ENCODE measurements at regions not wholly inside any gene's neighbourhood (a gene's known extent, or its start where the extent isn't known, plus 50 kb on each side); places are given as distances from the start of the nearest gene placed in this dataset.
A peak's percentile ranks its signal among the peaks of the same experiment; 100 is the strongest.

DNA sequence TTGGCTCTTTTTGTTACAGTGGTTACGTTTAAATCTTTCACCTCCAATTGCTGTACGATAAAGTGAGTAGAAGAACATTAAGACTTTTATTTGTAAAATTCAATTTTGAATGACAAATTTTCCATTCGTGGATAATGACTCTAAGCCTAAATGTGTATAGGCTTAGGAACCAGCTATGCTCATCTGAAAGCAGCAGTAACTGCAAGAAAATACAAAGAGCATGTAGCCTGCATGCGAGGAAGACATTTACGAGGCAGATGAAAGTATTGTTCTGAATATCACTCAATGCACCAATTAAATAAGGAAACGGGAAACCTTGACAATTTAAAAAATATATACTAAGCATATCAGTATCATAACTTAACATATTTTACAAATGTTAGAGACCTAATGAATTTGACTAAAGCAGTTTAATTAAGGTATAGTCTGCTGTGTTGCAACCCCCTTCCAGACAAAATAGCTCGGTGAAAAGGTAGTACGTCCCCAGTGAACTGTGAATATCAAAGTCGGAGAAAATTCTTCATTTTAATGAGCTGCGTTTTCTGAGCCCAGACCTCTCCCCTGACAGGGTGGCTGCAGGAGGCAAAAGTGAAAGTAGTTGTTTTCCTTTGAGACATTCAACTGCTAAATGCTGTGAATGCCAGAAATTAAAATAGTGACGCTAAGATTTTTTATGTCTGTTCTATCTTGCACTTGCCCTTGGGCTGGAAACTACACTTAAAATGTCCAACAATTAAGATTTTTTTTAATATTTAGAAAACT is 1236.5 kb upstream of the TENM3 start:
- Histone ChIP-seq H3K4me1 (ENCODE audit: control insufficient read depth, insufficient read depth, low read length) (no peaks in the 10 kb centered on the region), H3K9ac (ENCODE audit: low read depth, low read length) (no peak overlapping the region), H3K27me3 (ENCODE audit: control insufficient read depth, insufficient read depth, low read length) (no peaks in the 10 kb centered on the region), H4K8ac (ENCODE audit: low read depth in 2 of 2, low read length in 2 of 2) (no peak overlapping the region), H4K20me1 (ENCODE audit: insufficient read depth, low read length) (no peaks in the 10 kb centered on the region), H3K27ac (ENCODE audit: insufficient read depth, low read length) (no peak overlapping the region), H3K14ac (replicated peaks; ENCODE audit: low read depth, low read length) (no peak overlapping the region), H3K4me2 (ENCODE audit: low read depth, low read length) (peak overlapping the region; percentile 79), H4K5ac (ENCODE audit: low read depth, low read length) (no peak overlapping the region), H3K23ac (ENCODE audit: low read depth, low read length) (no peak overlapping the region), H2BK5ac (ENCODE audit: low read depth, low read length, poor library complexity, severe bottlenecking) (no peak overlapping the region), H2BK120ac (ENCODE audit: low read depth, low read length) (no peak overlapping the region), H2AK9ac (replicated peaks; ENCODE audit: low read depth, low read length, poor library complexity) (no peak overlapping the region), H2AFZ (replicated peaks; ENCODE audit: low read length, poor library complexity) (no peak overlapping the region), H3K4me3 (ENCODE audit: insufficient read depth, low read depth, low read length) (peak overlapping the region; percentile 14; the same call in 1 of the 2 replicates), H2AK5ac (ENCODE audit: low read depth, low read length) (no peak overlapping the region), H3K4ac (ENCODE audit: low read depth, low read length) (no peak overlapping the region), H3K79me1 (ENCODE audit: low read depth in 1 of 2, low read length in 2 of 2) (no peaks in the 10 kb centered on the region), H3K9me1 (ENCODE audit: insufficient read depth, low read length) (no peaks in the 10 kb centered on the region), H2BK20ac (ENCODE audit: low read depth, low read length) (no peak overlapping the region), H3K56ac (ENCODE audit: extremely low read depth, insufficient read depth, low read length) (no peak overlapping the region), H2BK15ac (ENCODE audit: low read depth, low read length) (no peak overlapping the region), H3K18ac (ENCODE audit: low read depth, low read length) (no peak overlapping the region), H3K9me3 (ENCODE audit: control insufficient read depth, insufficient read depth, low read length) (no peaks in the 10 kb centered on the region), H4K91ac (ENCODE audit: insufficient read depth, low read depth, low read length) (no peak overlapping the region), H3K36me3 (ENCODE audit: control insufficient read depth, insufficient read depth, low read length) (no peaks in the 10 kb centered on the region)
- intact Hi-C loops (cut with micrococcal nuclease): no loop called here
- in situ Hi-C loops (cut with MboI; ENCODE audit: low sequenced_read_pairs): no loop called here
- no CpG with 5 or more reads among the region's 11 CpGs for WGBS, 2 experiments (ENCODE audit: extremely low coverage in 2 of 2, insufficient read length in 1 of 2)
- ATAC-seq (ENCODE audit: low read depth) (peak; percentile 11; the same call in 1 of the 2 replicates), DNase-seq (no peak)
- no peak for TF ChIP-seq POLR2A (IDR thresholded peaks at IDR 0.05; ENCODE audit: low read depth, low read length)
- TF ChIP-seq, protein P1, sequence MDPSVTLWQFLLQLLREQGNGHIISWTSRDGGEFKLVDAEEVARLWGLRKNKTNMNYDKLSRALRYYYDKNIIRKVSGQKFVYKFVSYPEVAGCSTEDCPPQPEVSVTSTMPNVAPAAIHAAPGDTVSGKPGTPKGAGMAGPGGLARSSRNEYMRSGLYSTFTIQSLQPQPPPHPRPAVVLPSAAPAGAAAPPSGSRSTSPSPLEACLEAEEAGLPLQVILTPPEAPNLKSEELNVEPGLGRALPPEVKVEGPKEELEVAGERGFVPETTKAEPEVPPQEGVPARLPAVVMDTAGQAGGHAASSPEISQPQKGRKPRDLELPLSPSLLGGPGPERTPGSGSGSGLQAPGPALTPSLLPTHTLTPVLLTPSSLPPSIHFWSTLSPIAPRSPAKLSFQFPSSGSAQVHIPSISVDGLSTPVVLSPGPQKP (IDR thresholded peaks at IDR 0.05; ENCODE audit: borderline replicate concordance, low read depth, low read length): no peak
- TF ChIP-seq FOS (IDR thresholded peaks at IDR 0.05; ENCODE audit: low read depth, low read length): no peak
- TF ChIP-seq RFX5 (IDR thresholded peaks at IDR 0.05; ENCODE audit: low read depth, low read length): no peak
- TF ChIP-seq CEBPB (IDR thresholded peaks at IDR 0.05; ENCODE audit: low read depth, low read length): no peak
- no peak for TF ChIP-seq MXI1 (IDR thresholded peaks at IDR 0.05; ENCODE audit: borderline replicate concordance, low read depth, low read length)
- TF ChIP-seq RAD21 (IDR thresholded peaks at IDR 0.05; ENCODE audit: low read length): no peak
- TF ChIP-seq MAZ (IDR thresholded peaks at IDR 0.05; ENCODE audit: borderline replicate concordance, low read depth, low read length): no peak
- no peak for TF ChIP-seq NFE2L2 (IDR thresholded peaks at IDR 0.05; ENCODE audit: low read depth, low read length)
- TF ChIP-seq RCOR1 (IDR thresholded peaks at IDR 0.05; ENCODE audit: insufficient replicate concordance, low read length): no peak
- TF ChIP-seq BHLHE40 (IDR thresholded peaks at IDR 0.05; ENCODE audit: low read depth, low read length): no peak
- no peak for TF ChIP-seq CHD1 (IDR thresholded peaks at IDR 0.05; ENCODE audit: low read depth, low read length)
- dilution Hi-C loops (cut with HindIII; ENCODE audit: low sequenced_read_pairs, unreplicated experiment): no loop called here
- ChIA-PET POLR2A (ENCODE audit: unreplicated experiment) (no interaction called here), CTCF (no interaction called here)
- no TSS peak for BruUV-seq (replicated peaks)

All from IMR-90 (cell line).